ENCODE measurements at regions not wholly inside any gene's neighbourhood (a gene's known extent, or its start where the extent isn't known, plus 50 kb on each side); places are given as distances from the start of the nearest gene placed in this dataset.
"Not testable (repeated sequence)": the region's sequence is repeated elsewhere in the genome, so short reads cannot be mapped to it uniquely, and the experiment has no call there.

DNA sequence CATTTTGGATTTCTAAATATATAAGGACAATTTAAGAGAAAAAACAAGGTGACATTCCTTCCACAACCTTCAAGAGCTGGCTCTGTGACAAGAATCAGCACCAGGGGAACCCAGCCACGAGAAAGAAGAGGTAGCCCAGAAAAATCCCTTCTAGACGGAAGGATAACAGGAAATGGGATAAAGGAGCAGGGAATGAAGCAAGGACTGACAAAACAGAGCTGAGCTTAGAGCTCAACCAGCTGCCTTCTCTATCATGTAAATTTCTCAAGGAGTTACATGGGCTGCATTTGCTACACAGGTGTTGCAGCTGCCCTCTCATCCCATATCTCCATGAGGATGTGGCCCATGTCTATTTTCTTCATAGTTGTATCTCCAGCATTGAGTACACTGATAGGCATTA lies 154.2 kb upstream of the PRDX4 start:
- no peaks in the 10 kb centered on the region for H3K36me3 ChIP-seq (replicated peaks; ENCODE audit: insufficient read depth, low read depth)
- H2AFZ ChIP-seq: no peak overlapping the region
- H4K20me1 ChIP-seq (ENCODE audit: insufficient read depth, poor library complexity, severe bottlenecking): no peaks in the 10 kb centered on the region
- no peaks in the 10 kb centered on the region for H3K27me3 ChIP-seq
- H3K4me3 ChIP-seq: no peak overlapping the region
- no peaks in the 10 kb centered on the region for H3K9me2 ChIP-seq (replicated peaks; ENCODE audit: insufficient read depth)
- no peak overlapping the region for H3K4me2 ChIP-seq
- H3K9me3 ChIP-seq (ENCODE audit: low read depth): no peaks in the 10 kb centered on the region
- H3K79me2 ChIP-seq: no peaks in the 10 kb centered on the region
- H3K27ac ChIP-seq: no peak overlapping the region
- no peak for TF ChIP-seq CTCF (IDR thresholded peaks at IDR 0.05; ENCODE audit: poor library complexity)
- no peak for TF ChIP-seq EZH2phosphoT487 (IDR thresholded peaks at IDR 0.05; ENCODE audit: low read depth, severe bottlenecking, unreplicated experiment)
- no peak for TF ChIP-seq EZH2 (IDR thresholded peaks at IDR 0.05; ENCODE audit: borderline replicate concordance)
- 58% methylated on average over 2 of the region's 2 CpGs for WGBS (ENCODE audit: low lambda C conversion rate, missing lambda C conversion rate)
- H3K4me1 ChIP-seq (ENCODE audit: insufficient read depth): no peaks in the 10 kb centered on the region
- DNase-seq (ENCODE audit: low spot score): no peak

GRCh38 chrX:23514082-23514481 lies 153.2 kb upstream of the PRDX4 start:
- no peaks in the 10 kb centered on the region for H3K9me3 ChIP-seq (ENCODE audit: low read depth)
- H3K36me3 ChIP-seq (replicated peaks; ENCODE audit: insufficient read depth, low read depth): no peaks in the 10 kb centered on the region
- no peak for DNase-seq (ENCODE audit: low spot score)
- TF ChIP-seq CTCF (IDR thresholded peaks at IDR 0.05; ENCODE audit: poor library complexity) (no peak), EZH2 (IDR thresholded peaks at IDR 0.05; ENCODE audit: borderline replicate concordance) (no peak), EZH2phosphoT487 (IDR thresholded peaks at IDR 0.05; ENCODE audit: low read depth, severe bottlenecking, unreplicated experiment) (no peak)
- no peak overlapping the region for H2AFZ ChIP-seq
- no peak overlapping the region for H3K4me3 ChIP-seq
- no peaks in the 10 kb centered on the region for H3K79me2 ChIP-seq
- no peaks in the 10 kb centered on the region for H3K4me1 ChIP-seq (ENCODE audit: insufficient read depth)
- no peak overlapping the region for H3K27ac ChIP-seq
- no peaks in the 10 kb centered on the region for H3K9me2 ChIP-seq (replicated peaks; ENCODE audit: insufficient read depth)
- no peaks in the 10 kb centered on the region for H3K27me3 ChIP-seq
- no peak overlapping the region for H3K4me2 ChIP-seq
- H4K20me1 ChIP-seq (ENCODE audit: insufficient read depth, poor library complexity, severe bottlenecking): no peaks in the 10 kb centered on the region
- WGBS (ENCODE audit: low lambda C conversion rate, missing lambda C conversion rate): 93% methylated on average over 2 of the region's 2 CpGs

DNA sequence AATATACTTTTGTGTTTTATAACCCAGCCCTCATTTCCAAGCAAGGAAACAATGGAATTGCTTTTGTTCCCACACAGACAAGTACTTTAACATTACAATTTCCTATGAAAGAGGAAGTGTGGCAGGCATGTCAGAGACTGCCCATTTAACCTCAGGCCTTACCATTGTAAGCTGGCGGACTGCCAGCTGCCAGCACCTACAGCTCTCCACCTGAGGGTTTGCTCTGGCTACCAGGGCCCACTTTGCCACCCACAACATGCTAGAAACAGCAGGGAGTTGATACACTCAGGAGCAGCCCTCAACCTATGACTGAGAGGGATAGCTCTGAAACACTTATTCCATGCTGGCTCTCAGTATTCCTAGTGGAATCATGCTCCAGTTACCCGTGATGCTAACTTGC lies 152.3 kb upstream of the PRDX4 start:
- no peak for DNase-seq (ENCODE audit: low spot score)
- Histone ChIP-seq H3K9me2 (replicated peaks; ENCODE audit: insufficient read depth) (no peaks in the 10 kb centered on the region), H3K27ac (no peak overlapping the region), H3K36me3 (replicated peaks; ENCODE audit: insufficient read depth, low read depth) (no peaks in the 10 kb centered on the region), H3K79me2 (no peaks in the 10 kb centered on the region), H3K4me2 (no peak overlapping the region), H3K4me1 (ENCODE audit: insufficient read depth) (no peaks in the 10 kb centered on the region), H3K27me3 (no peaks in the 10 kb centered on the region), H4K20me1 (ENCODE audit: insufficient read depth, poor library complexity, severe bottlenecking) (no peaks in the 10 kb centered on the region), H2AFZ (no peak overlapping the region), H3K4me3 (no peak overlapping the region), H3K9me3 (ENCODE audit: low read depth) (no peaks in the 10 kb centered on the region)
- TF ChIP-seq EZH2 (IDR thresholded peaks at IDR 0.05; ENCODE audit: borderline replicate concordance) (no peak), CTCF (IDR thresholded peaks at IDR 0.05; ENCODE audit: poor library complexity) (no peak), EZH2phosphoT487 (IDR thresholded peaks at IDR 0.05; ENCODE audit: low read depth, severe bottlenecking, unreplicated experiment) (no peak)
- 87% methylated on average over 1 of the region's 2 CpGs for WGBS (ENCODE audit: low lambda C conversion rate, missing lambda C conversion rate)

DNA sequence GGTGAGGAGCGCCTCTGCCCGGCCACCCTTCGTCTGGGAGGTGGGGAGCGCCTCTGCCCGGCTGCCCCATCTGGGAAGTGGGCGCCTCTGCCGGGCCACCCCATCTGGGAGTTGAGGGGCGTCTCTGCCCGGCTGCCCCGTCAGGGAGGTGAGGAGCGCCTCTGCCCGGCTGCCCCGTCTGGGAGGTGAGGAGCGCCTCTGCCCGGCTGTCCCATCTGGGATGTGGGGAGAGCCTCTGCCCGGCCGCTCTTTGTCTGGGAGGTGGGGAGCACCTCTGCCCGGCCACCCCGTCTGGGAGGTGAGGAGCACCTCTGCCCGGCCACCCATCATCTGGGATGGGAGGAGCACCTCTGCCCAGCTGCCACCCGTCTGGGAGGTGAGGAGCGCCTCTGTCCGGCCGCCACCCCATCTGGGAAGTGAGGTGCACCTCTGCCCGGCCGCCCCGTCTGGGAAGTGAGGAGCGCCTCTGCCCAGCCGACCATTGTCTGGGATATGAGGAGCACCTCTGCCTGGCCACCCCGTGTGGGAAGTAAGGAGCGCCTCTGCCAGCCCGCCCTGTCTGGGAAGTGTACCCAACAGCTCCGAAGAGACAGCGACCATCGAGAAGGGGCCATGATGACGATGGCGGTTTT lies 144.2 kb upstream of the PRDX4 start:
- not testable (repeated sequence) for DNase-seq (ENCODE audit: low spot score); H3K4me2 ChIP-seq; H4K20me1 ChIP-seq (ENCODE audit: insufficient read depth, poor library complexity, severe bottlenecking); H3K27me3 ChIP-seq; H3K36me3 ChIP-seq (replicated peaks; ENCODE audit: insufficient read depth, low read depth); H3K4me1 ChIP-seq (ENCODE audit: insufficient read depth); H3K79me2 ChIP-seq; H3K9me3 ChIP-seq (ENCODE audit: low read depth); H2AFZ ChIP-seq; H3K27ac ChIP-seq; H3K4me3 ChIP-seq; H3K9me2 ChIP-seq (replicated peaks; ENCODE audit: insufficient read depth)
- WGBS (ENCODE audit: low lambda C conversion rate, missing lambda C conversion rate): 95% methylated on average over 26 of the region's 37 CpGs

Measured in hepatocyte (in vitro differentiated cells).